Glutamatergic neuron (in vitro differentiated cells): ENCODE measurements at regions not wholly inside any gene's neighbourhood (a gene's known extent, or its start where the extent isn't known, plus 50 kb on each side); places are given as distances from the start of the nearest gene placed in this dataset.

Experiments
- DNase-seq: peaks from one replicate; pipeline ENCODE4 v3.0.0; 2022
- H3K27ac Mint-ChIP-seq: one replicate; pipeline ENCODE4 v1.8.0; 2020; ENCODE audit warnings: mild to moderate bottlenecking, mixed read lengths, inconsistent platforms; ENCODE audit not compliant: unreplicated experiment
- H3K27me3 Mint-ChIP-seq: one replicate; pipeline ENCODE4 v1.8.0; 2020; ENCODE audit warnings: mild to moderate bottlenecking, moderate library complexity, mixed read lengths, inconsistent platforms; ENCODE audit not compliant: unreplicated experiment
- H3K36me3 Mint-ChIP-seq: one replicate; pipeline ENCODE4 v1.8.0; 2020; ENCODE audit warnings: mild to moderate bottlenecking, mixed read lengths, inconsistent platforms; ENCODE audit not compliant: unreplicated experiment
- H3K4me1 Mint-ChIP-seq: one replicate; pipeline ENCODE4 v1.8.0; 2020; ENCODE audit warnings: mild to moderate bottlenecking, low read depth, mixed read lengths, inconsistent platforms; ENCODE audit not compliant: unreplicated experiment
- H3K4me3 Mint-ChIP-seq: one replicate; pipeline ENCODE4 v1.8.0; 2020; ENCODE audit warnings: mild to moderate bottlenecking, mixed read lengths, inconsistent platforms; ENCODE audit not compliant: unreplicated experiment
- H3K9me3 Mint-ChIP-seq: one replicate; pipeline ENCODE4 v1.8.0; 2020; ENCODE audit warnings: mild to moderate bottlenecking, moderate library complexity, mixed read lengths, inconsistent platforms; ENCODE audit not compliant: unreplicated experiment
- TF ChIP-seq, protein P1 (sequence below): fragments of 200-600 bp; sonication (generic); IDR thresholded peaks from one replicate; pipeline ENCODE4 v1.5.0; 2021; ENCODE audit not compliant: partially characterized antibody, unreplicated experiment

DNA sequence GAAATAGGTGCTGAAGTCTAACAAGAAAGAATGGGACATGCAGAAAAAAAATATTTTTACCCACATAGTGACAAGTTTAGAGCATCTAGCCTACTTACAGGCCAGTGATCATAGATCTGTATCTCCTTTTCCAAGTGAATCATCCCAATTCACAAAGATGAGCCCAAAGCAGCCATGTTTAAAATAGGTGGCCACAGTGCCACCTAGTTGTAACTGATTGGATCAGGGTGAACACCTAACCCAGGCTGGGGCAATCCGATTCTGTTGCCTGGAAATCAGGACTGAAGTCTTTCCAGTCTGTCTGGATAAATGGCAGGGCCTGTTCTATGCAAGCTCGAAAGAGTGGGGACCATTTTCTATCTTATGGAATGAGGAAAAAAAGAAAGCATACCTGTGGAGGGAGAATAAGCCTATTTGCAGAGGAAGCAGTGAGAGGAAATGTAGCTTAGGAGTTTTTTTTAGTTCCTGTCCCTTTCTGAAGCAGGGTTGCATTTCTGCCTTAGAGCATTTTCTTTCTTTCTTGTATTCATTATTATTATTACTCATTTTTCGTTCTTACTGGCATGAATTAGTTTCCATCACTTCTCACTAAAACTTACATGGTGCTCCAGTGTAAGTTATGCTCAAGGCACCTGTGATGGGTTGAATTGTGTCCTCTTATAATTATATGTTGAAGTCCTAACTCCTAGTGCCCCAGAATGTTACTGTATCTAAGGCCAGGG lies 113.2 kb upstream of the RAG2 start:
- H3K27me3 Mint-ChIP-seq: no peaks in the 10 kb centered on the region
- no peak overlapping the region for H3K4me3 Mint-ChIP-seq
- peaks cover 2% of the 10 kb centered on the region for H3K9me3 Mint-ChIP-seq
- H3K36me3 Mint-ChIP-seq: peaks cover 9% of the 10 kb centered on the region
- H3K4me1 Mint-ChIP-seq: no peaks in the 10 kb centered on the region
- no peak overlapping the region for H3K27ac Mint-ChIP-seq
- TF ChIP-seq, protein P1, sequence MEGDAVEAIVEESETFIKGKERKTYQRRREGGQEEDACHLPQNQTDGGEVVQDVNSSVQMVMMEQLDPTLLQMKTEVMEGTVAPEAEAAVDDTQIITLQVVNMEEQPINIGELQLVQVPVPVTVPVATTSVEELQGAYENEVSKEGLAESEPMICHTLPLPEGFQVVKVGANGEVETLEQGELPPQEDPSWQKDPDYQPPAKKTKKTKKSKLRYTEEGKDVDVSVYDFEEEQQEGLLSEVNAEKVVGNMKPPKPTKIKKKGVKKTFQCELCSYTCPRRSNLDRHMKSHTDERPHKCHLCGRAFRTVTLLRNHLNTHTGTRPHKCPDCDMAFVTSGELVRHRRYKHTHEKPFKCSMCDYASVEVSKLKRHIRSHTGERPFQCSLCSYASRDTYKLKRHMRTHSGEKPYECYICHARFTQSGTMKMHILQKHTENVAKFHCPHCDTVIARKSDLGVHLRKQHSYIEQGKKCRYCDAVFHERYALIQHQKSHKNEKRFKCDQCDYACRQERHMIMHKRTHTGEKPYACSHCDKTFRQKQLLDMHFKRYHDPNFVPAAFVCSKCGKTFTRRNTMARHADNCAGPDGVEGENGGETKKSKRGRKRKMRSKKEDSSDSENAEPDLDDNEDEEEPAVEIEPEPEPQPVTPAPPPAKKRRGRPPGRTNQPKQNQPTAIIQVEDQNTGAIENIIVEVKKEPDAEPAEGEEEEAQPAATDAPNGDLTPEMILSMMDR: no peak
- DNase-seq: no peak
